ENCODE measurements at regions not wholly inside any gene's neighbourhood (a gene's known extent, or its start where the extent isn't known, plus 50 kb on each side); places are given as distances from the start of the nearest gene placed in this dataset.

GRCh38 chr6:166726201-166726600, 99.2 kb upstream of the RPS6KA2 start:
- Histone ChIP-seq H3K79me2 (ENCODE audit: insufficient read depth, low read depth, low read length) (no peaks in the 10 kb centered on the region), H3K4me3 (ENCODE audit: low read depth, low read length, poor library complexity, severe bottlenecking) (no peak overlapping the region), H3K4me1 (ENCODE audit: insufficient read depth, low read length, poor library complexity, severe bottlenecking) (no peaks in the 10 kb centered on the region), H3K9me3 (ENCODE audit: low read length) (no peaks in the 10 kb centered on the region), H3K9me2 (ENCODE audit: insufficient read depth, low read length) (no peaks in the 10 kb centered on the region), H3K36me3 (ENCODE audit: insufficient read depth, low read length) (no peaks in the 10 kb centered on the region), H3K4me2 (ENCODE audit: low read length) (no peak overlapping the region), H3K27ac (ENCODE audit: low read depth, low read length, poor library complexity, severe bottlenecking) (no peak overlapping the region), H2AFZ (ENCODE audit: low read length) (no peak overlapping the region), H4K20me1 (ENCODE audit: insufficient read depth, low read length) (no peaks in the 10 kb centered on the region)
- CTCF ChIA-PET (ENCODE audit: unreplicated experiment): no interaction called here
- intact Hi-C loops (cut with micrococcal nuclease; ENCODE audit: unreplicated experiment): no loop called here
- TF ChIP-seq EZH2phosphoT487 (IDR thresholded peaks at IDR 0.05; ENCODE audit: borderline replicate concordance, low read depth, low read length) (no peak), CTCF (conservative IDR thresholded peaks at IDR 0.05; ENCODE audit: low read length) (no peak)
- no peak for DNase-seq (ENCODE audit: low spot score)
- BruUV-seq (replicated peaks): no TSS peak
- POLR2A ChIA-PET: interaction anchor here (0.6 kb wide), 1 partner anchor 42 kb away, joined by 3 read pairs; no protein-coding TSS in a partner anchor

GRCh38 chr6:166725571-166725970, 98.5 kb upstream of the RPS6KA2 start:
- no peaks in the 10 kb centered on the region for H3K4me1 ChIP-seq (ENCODE audit: insufficient read depth, low read length, poor library complexity, severe bottlenecking)
- H3K9me2 ChIP-seq (ENCODE audit: insufficient read depth, low read length): no peaks in the 10 kb centered on the region
- no peaks in the 10 kb centered on the region for H3K36me3 ChIP-seq (ENCODE audit: insufficient read depth, low read length)
- no peak for DNase-seq (ENCODE audit: low spot score)
- H2AFZ ChIP-seq (ENCODE audit: low read length): no peak overlapping the region
- no peak overlapping the region for H3K27ac ChIP-seq (ENCODE audit: low read depth, low read length, poor library complexity, severe bottlenecking)
- H3K9me3 ChIP-seq (ENCODE audit: low read length): no peaks in the 10 kb centered on the region
- no peak overlapping the region for H3K4me3 ChIP-seq (ENCODE audit: low read depth, low read length, poor library complexity, severe bottlenecking)
- TF ChIP-seq CTCF (conservative IDR thresholded peaks at IDR 0.05; ENCODE audit: low read length) (no peak), EZH2phosphoT487 (IDR thresholded peaks at IDR 0.05; ENCODE audit: borderline replicate concordance, low read depth, low read length) (no peak)
- H3K79me2 ChIP-seq (ENCODE audit: insufficient read depth, low read depth, low read length): no peaks in the 10 kb centered on the region
- H4K20me1 ChIP-seq (ENCODE audit: insufficient read depth, low read length): no peaks in the 10 kb centered on the region
- intact Hi-C loops (cut with micrococcal nuclease; ENCODE audit: unreplicated experiment): no loop called here
- POLR2A ChIA-PET: interaction anchor here (0.6 kb wide), 2 partner anchors 42 to 157 kb away, joined by 3 read pairs; no protein-coding TSS in a partner anchor
- CTCF ChIA-PET (ENCODE audit: unreplicated experiment): interaction anchor here (0.6 kb wide), 1 partner anchor 279 kb away, joined by 9 read pairs; no protein-coding TSS in a partner anchor
- no peak overlapping the region for H3K4me2 ChIP-seq (ENCODE audit: low read length)
- no TSS peak for BruUV-seq (replicated peaks)

GRCh38 chr6:166724576-166724975, 97.5 kb upstream of the RPS6KA2 start:
- H3K4me3 ChIP-seq (ENCODE audit: low read depth, low read length, poor library complexity, severe bottlenecking): no peak overlapping the region
- POLR2A ChIA-PET: interaction anchor here (0.7 kb wide), 1 partner anchor 1349 kb away, joined by 3 read pairs; no protein-coding TSS in a partner anchor
- no TSS peak for BruUV-seq (replicated peaks)
- no peak for DNase-seq (ENCODE audit: low spot score)
- no peak overlapping the region for H3K27ac ChIP-seq (ENCODE audit: low read depth, low read length, poor library complexity, severe bottlenecking)
- H2AFZ ChIP-seq (ENCODE audit: low read length): no peak overlapping the region
- no peaks in the 10 kb centered on the region for H3K36me3 ChIP-seq (ENCODE audit: insufficient read depth, low read length)
- no peaks in the 10 kb centered on the region for H3K9me3 ChIP-seq (ENCODE audit: low read length)
- H3K4me1 ChIP-seq (ENCODE audit: insufficient read depth, low read length, poor library complexity, severe bottlenecking): no peaks in the 10 kb centered on the region
- intact Hi-C loops (cut with micrococcal nuclease; ENCODE audit: unreplicated experiment): no loop called here
- H4K20me1 ChIP-seq (ENCODE audit: insufficient read depth, low read length): no peaks in the 10 kb centered on the region
- no peak overlapping the region for H3K4me2 ChIP-seq (ENCODE audit: low read length)
- no peaks in the 10 kb centered on the region for H3K9me2 ChIP-seq (ENCODE audit: insufficient read depth, low read length)
- no peaks in the 10 kb centered on the region for H3K79me2 ChIP-seq (ENCODE audit: insufficient read depth, low read depth, low read length)
- CTCF ChIA-PET (ENCODE audit: unreplicated experiment): no interaction called here
- no peak for TF ChIP-seq EZH2phosphoT487 (IDR thresholded peaks at IDR 0.05; ENCODE audit: borderline replicate concordance, low read depth, low read length)
- TF ChIP-seq CTCF (conservative IDR thresholded peaks at IDR 0.05; ENCODE audit: low read length): no peak
